ENCODE measurements at regions not wholly inside any gene's neighbourhood (a gene's known extent, or its start where the extent isn't known, plus 50 kb on each side); places are given as distances from the start of the nearest gene placed in this dataset.

- Histone ChIP-seq H3K4me3 (no peak overlapping the region), H3K27me3 (no peaks in the 10 kb centered on the region), H3K27ac (no peak overlapping the region), H3K4me1 (no peaks in the 10 kb centered on the region), H3K36me3 (no peaks in the 10 kb centered on the region), H3K9me3 (peaks cover 0 to 3% (median 0%) of the 10 kb centered on the region in 4 donors)
- ATAC-seq (ENCODE audit: low FRiP score in 2 of 2) (no peak), DNase-seq (no peak)
- TF ChIP-seq CTCF (IDR thresholded peaks at IDR 0.05) (no peak), POLR2A (IDR thresholded peaks at IDR 0.05) (no peak), POLR2AphosphoS5 (IDR thresholded peaks at IDR 0.05) (no peak), EP300 (IDR thresholded peaks at IDR 0.05) (no peak)
- WGBS, 2 donors: 85 to 86% methylated on average over 3 of the region's 3 CpGs
These were observed 429.4 kb downstream of the MBD2 start for GRCh38 chr18:53795061-53795460.

- Histone ChIP-seq H3K4me3 (no peak overlapping the region), H3K4me1 (no peaks in the 10 kb centered on the region), H3K9me3 (peaks cover 0 to 3% (median 0%) of the 10 kb centered on the region in 4 donors), H3K36me3 (no peaks in the 10 kb centered on the region), H3K27me3 (no peaks in the 10 kb centered on the region), H3K27ac (no peak overlapping the region)
- TF ChIP-seq EP300 (IDR thresholded peaks at IDR 0.05) (no peak), POLR2A (IDR thresholded peaks at IDR 0.05) (no peak), CTCF (IDR thresholded peaks at IDR 0.05) (no peak), POLR2AphosphoS5 (IDR thresholded peaks at IDR 0.05) (no peak)
- DNase-seq (no peak), ATAC-seq (ENCODE audit: low FRiP score in 2 of 2) (no peak)
- 85 to 89% methylated on average over 3 to 4 of the region's 4 CpGs for WGBS, 2 donors
These were observed 431.7 kb downstream of the MBD2 start for GRCh38 chr18:53792762-53793161.

GRCh38 chr18:53790786-53791185 is 433.7 kb downstream of the MBD2 start:
- TF ChIP-seq EP300 (IDR thresholded peaks at IDR 0.05) (no peak), CTCF (IDR thresholded peaks at IDR 0.05) (no peak), POLR2A (IDR thresholded peaks at IDR 0.05) (no peak), POLR2AphosphoS5 (IDR thresholded peaks at IDR 0.05) (no peak)
- H3K9me3 ChIP-seq: peaks cover 0 to 3% (median 0%) of the 10 kb centered on the region in 4 donors
- ATAC-seq (ENCODE audit: low FRiP score in 2 of 2): peak in 1 of 2 donors; percentile 53

GRCh38 chr18:53789376-53790247 is 434.9 kb downstream of the MBD2 start:
- H3K27ac ChIP-seq: no peak overlapping the region
- H3K36me3 ChIP-seq: no peaks in the 10 kb centered on the region
- no peaks in the 10 kb centered on the region for H3K4me1 ChIP-seq
- H3K9me3 ChIP-seq: peaks cover 0 to 3% (median 0%) of the 10 kb centered on the region in 4 donors
- DNase-seq: no peak
- ATAC-seq (ENCODE audit: low FRiP score in 2 of 2): no peak
- no peak for TF ChIP-seq POLR2AphosphoS5 (IDR thresholded peaks at IDR 0.05)
- no peak for TF ChIP-seq POLR2A (IDR thresholded peaks at IDR 0.05)
- TF ChIP-seq EP300 (IDR thresholded peaks at IDR 0.05): no peak
- no peak for TF ChIP-seq CTCF (IDR thresholded peaks at IDR 0.05)
- no peak overlapping the region for H3K4me3 ChIP-seq
- 73 to 75% methylated on average over 4 of the region's 4 CpGs for WGBS, 2 donors
- H3K27me3 ChIP-seq: no peaks in the 10 kb centered on the region

More at GRCh38 chr18:53790786-53791185, 433.7 kb downstream of the MBD2 start:
- Histone ChIP-seq H3K4me1 (no peaks in the 10 kb centered on the region), H3K27ac (no peak overlapping the region), H3K27me3 (no peaks in the 10 kb centered on the region), H3K36me3 (no peaks in the 10 kb centered on the region), H3K4me3 (no peak overlapping the region)
- no peak for DNase-seq

GRCh38 chr18:53785811-53786210 is 438.7 kb downstream of the MBD2 start:
- Histone ChIP-seq H3K9me3 (no peaks in the 10 kb centered on the region), H3K27ac (no peak overlapping the region), H3K27me3 (no peaks in the 10 kb centered on the region), H3K36me3 (no peaks in the 10 kb centered on the region), H3K4me3 (no peak overlapping the region), H3K4me1 (no peaks in the 10 kb centered on the region)
- no peak for DNase-seq
- ATAC-seq (ENCODE audit: low FRiP score in 2 of 2): no peak
- TF ChIP-seq POLR2AphosphoS5 (IDR thresholded peaks at IDR 0.05) (no peak), POLR2A (IDR thresholded peaks at IDR 0.05) (no peak)
